ENCODE measurements at regions not wholly inside any gene's neighbourhood (a gene's known extent, or its start where the extent isn't known, plus 50 kb on each side); places are given as distances from the start of the nearest gene placed in this dataset.

DNA sequence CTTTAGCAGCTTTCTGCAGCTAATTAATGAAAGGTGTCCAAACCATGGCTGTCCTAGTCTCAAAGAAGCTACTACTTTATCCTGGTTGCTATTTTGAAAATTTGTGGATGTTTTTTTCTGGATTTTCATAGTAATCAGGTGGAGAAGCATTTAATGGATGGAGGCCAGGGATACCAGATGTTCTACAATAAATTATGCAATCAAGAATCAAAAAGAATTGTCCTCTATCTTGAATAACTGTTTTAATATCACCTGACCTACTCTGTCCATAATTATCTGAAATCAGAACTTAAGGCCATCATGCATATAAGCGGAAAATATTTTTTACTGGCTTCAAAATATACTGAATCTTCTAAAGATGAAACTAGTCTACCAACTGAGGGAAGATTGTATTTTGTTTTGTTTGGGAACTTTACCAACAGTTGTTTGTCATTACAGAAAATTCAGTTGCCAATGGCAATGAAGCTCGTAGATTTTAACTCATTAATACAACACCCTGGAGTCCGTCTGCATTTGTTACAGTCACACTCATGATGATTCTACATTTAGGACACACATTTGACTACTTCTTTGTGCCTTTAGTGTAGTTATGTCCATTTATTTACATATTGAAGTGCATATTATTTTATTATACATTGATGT, 762.3 kb upstream of the GRM7 start:
- Mint-ChIP-seq H3K36me3 (no peaks in the 10 kb centered on the region), H3K9me3 (peaks cover 2 to 17% (median 5%) of the 10 kb centered on the region in 5 donors), H3K27me3 (no peaks in the 10 kb centered on the region), H3K4me1 (no peaks in the 10 kb centered on the region), H3K27ac (no peak overlapping the region), H3K4me3 (no peak overlapping the region)
- Histone ChIP-seq H3K27me3 (ENCODE audit: insufficient read depth, low read length, poor library complexity, severe bottlenecking) (no peaks in the 10 kb centered on the region), H3K36me3 (ENCODE audit: insufficient read depth, low read length) (no peaks in the 10 kb centered on the region), H3K4me1 (ENCODE audit: insufficient read depth, low read length) (no peaks in the 10 kb centered on the region), H3K9me3 (ENCODE audit: low read length) (no peaks in the 10 kb centered on the region), H3K4me3 (ENCODE audit: low read length) (no peak overlapping the region), H3K27ac (ENCODE audit: low read depth, low read length) (no peak overlapping the region)
- DNase-seq: no peak
- ChIA-PET POLR2A (no interaction called here), CTCF (no interaction called here)

- peaks cover 2 to 22% (median 7%) of the 10 kb centered on the region in 5 donors for H3K9me3 Mint-ChIP-seq
- DNase-seq: no peak
- CTCF ChIA-PET: no interaction called here
- Histone ChIP-seq H3K9me3 (ENCODE audit: low read length) (no peaks in the 10 kb centered on the region), H3K36me3 (ENCODE audit: insufficient read depth, low read length) (no peaks in the 10 kb centered on the region), H3K4me1 (ENCODE audit: insufficient read depth, low read length) (no peaks in the 10 kb centered on the region), H3K27ac (ENCODE audit: low read depth, low read length) (no peak overlapping the region), H3K4me3 (ENCODE audit: low read length) (no peak overlapping the region), H3K27me3 (ENCODE audit: insufficient read depth, low read length, poor library complexity, severe bottlenecking) (no peaks in the 10 kb centered on the region)
- no peaks in the 10 kb centered on the region for H3K27me3 Mint-ChIP-seq
- POLR2A ChIA-PET: no interaction called here
- H3K4me3 Mint-ChIP-seq: no peak overlapping the region
- H3K27ac Mint-ChIP-seq: no peak overlapping the region
- no peaks in the 10 kb centered on the region for H3K36me3 Mint-ChIP-seq
- no peaks in the 10 kb centered on the region for H3K4me1 Mint-ChIP-seq
These were observed 761.3 kb upstream of the GRM7 start for GRCh38 chr3:6099458-6100075.

GRCh38 chr3:6105187-6105586, 755.7 kb upstream of the GRM7 start:
- H3K4me3 Mint-ChIP-seq: no peak overlapping the region
- no peaks in the 10 kb centered on the region for H3K4me1 ChIP-seq (ENCODE audit: insufficient read depth, low read length)
- ChIA-PET CTCF (no interaction called here), POLR2A (no interaction called here)
- H3K9me3 ChIP-seq (ENCODE audit: low read length): no peaks in the 10 kb centered on the region
- no peak overlapping the region for H3K4me3 ChIP-seq (ENCODE audit: low read length)
- no peak overlapping the region for H3K27ac Mint-ChIP-seq
- no peak for DNase-seq
- no peaks in the 10 kb centered on the region for H3K36me3 Mint-ChIP-seq
- no peaks in the 10 kb centered on the region for H3K27me3 ChIP-seq (ENCODE audit: insufficient read depth, low read length, poor library complexity, severe bottlenecking)
- H3K27ac ChIP-seq (ENCODE audit: low read depth, low read length): no peak overlapping the region
- peaks cover 3 to 39% (median 11%) of the 10 kb centered on the region in 5 donors for H3K9me3 Mint-ChIP-seq
- H3K4me1 Mint-ChIP-seq: no peaks in the 10 kb centered on the region
- no peaks in the 10 kb centered on the region for H3K27me3 Mint-ChIP-seq
- no peaks in the 10 kb centered on the region for H3K36me3 ChIP-seq (ENCODE audit: insufficient read depth, low read length)

- Mint-ChIP-seq H3K9me3 (peaks cover 4 to 19% (median 9%) of the 10 kb centered on the region in 5 donors), H3K4me3 (no peak overlapping the region), H3K36me3 (no peaks in the 10 kb centered on the region), H3K4me1 (no peaks in the 10 kb centered on the region), H3K27ac (no peak overlapping the region), H3K27me3 (no peaks in the 10 kb centered on the region)
- Histone ChIP-seq H3K9me3 (ENCODE audit: low read length) (no peaks in the 10 kb centered on the region), H3K4me1 (ENCODE audit: insufficient read depth, low read length) (no peaks in the 10 kb centered on the region), H3K4me3 (ENCODE audit: low read length) (no peak overlapping the region), H3K27ac (ENCODE audit: low read depth, low read length) (no peak overlapping the region), H3K27me3 (ENCODE audit: insufficient read depth, low read length, poor library complexity, severe bottlenecking) (no peaks in the 10 kb centered on the region), H3K36me3 (ENCODE audit: insufficient read depth, low read length) (no peaks in the 10 kb centered on the region)
- no peak for DNase-seq
- POLR2A ChIA-PET: no interaction called here
- CTCF ChIA-PET: no interaction called here
These were observed 752.0 kb upstream of the GRM7 start for GRCh38 chr3:6108957-6109356.

- no peak for DNase-seq
- H3K4me1 ChIP-seq (ENCODE audit: insufficient read depth, low read length): no peaks in the 10 kb centered on the region
- Mint-ChIP-seq H3K27me3 (no peaks in the 10 kb centered on the region), H3K4me1 (no peaks in the 10 kb centered on the region), H3K27ac (no peak overlapping the region), H3K36me3 (no peaks in the 10 kb centered on the region), H3K4me3 (no peak overlapping the region), H3K9me3 (peaks cover 2 to 14% (median 4%) of the 10 kb centered on the region in 5 donors)
- ChIA-PET CTCF (no interaction called here), POLR2A (no interaction called here)
- no peak overlapping the region for H3K27ac ChIP-seq (ENCODE audit: low read depth, low read length)
- no peaks in the 10 kb centered on the region for H3K36me3 ChIP-seq (ENCODE audit: insufficient read depth, low read length)
- no peaks in the 10 kb centered on the region for H3K9me3 ChIP-seq (ENCODE audit: low read length)
- no peaks in the 10 kb centered on the region for H3K27me3 ChIP-seq (ENCODE audit: insufficient read depth, low read length, poor library complexity, severe bottlenecking)
- H3K4me3 ChIP-seq (ENCODE audit: low read length): no peak overlapping the region
These were observed 750.5 kb upstream of the GRM7 start for GRCh38 chr3:6110451-6110850.

- Mint-ChIP-seq H3K36me3 (no peaks in the 10 kb centered on the region), H3K27ac (no peak overlapping the region), H3K9me3 (peaks cover under 1 to 12% (median 2%) of the 10 kb centered on the region in 5 donors), H3K4me1 (no peaks in the 10 kb centered on the region), H3K4me3 (no peak overlapping the region), H3K27me3 (no peaks in the 10 kb centered on the region)
- ChIA-PET CTCF (no interaction called here), POLR2A (no interaction called here)
- Histone ChIP-seq H3K27ac (ENCODE audit: low read depth, low read length) (no peak overlapping the region), H3K36me3 (ENCODE audit: insufficient read depth, low read length) (no peaks in the 10 kb centered on the region), H3K4me1 (ENCODE audit: insufficient read depth, low read length) (no peaks in the 10 kb centered on the region), H3K27me3 (ENCODE audit: insufficient read depth, low read length, poor library complexity, severe bottlenecking) (no peaks in the 10 kb centered on the region), H3K9me3 (ENCODE audit: low read length) (no peaks in the 10 kb centered on the region), H3K4me3 (ENCODE audit: low read length) (no peak overlapping the region)
- DNase-seq: no peak
These were observed 748.4 kb upstream of the GRM7 start for GRCh38 chr3:6112546-6112945.

GRCh38 chr3:6113338-6113737, 747.6 kb upstream of the GRM7 start:
- no peak overlapping the region for H3K4me3 Mint-ChIP-seq
- H3K36me3 Mint-ChIP-seq: no peaks in the 10 kb centered on the region
- no peak for DNase-seq
- ChIA-PET CTCF (no interaction called here), POLR2A (no interaction called here)
- no peak overlapping the region for H3K4me3 ChIP-seq (ENCODE audit: low read length)
- H3K9me3 ChIP-seq (ENCODE audit: low read length): no peaks in the 10 kb centered on the region
- no peaks in the 10 kb centered on the region for H3K27me3 ChIP-seq (ENCODE audit: insufficient read depth, low read length, poor library complexity, severe bottlenecking)
- H3K27me3 Mint-ChIP-seq: no peaks in the 10 kb centered on the region
- no peaks in the 10 kb centered on the region for H3K4me1 ChIP-seq (ENCODE audit: insufficient read depth, low read length)
- peaks cover 2 to 10% (median 2%) of the 10 kb centered on the region in 5 donors for H3K9me3 Mint-ChIP-seq
- H3K36me3 ChIP-seq (ENCODE audit: insufficient read depth, low read length): no peaks in the 10 kb centered on the region
- H3K4me1 Mint-ChIP-seq: no peaks in the 10 kb centered on the region
- H3K27ac ChIP-seq (ENCODE audit: low read depth, low read length): no peak overlapping the region
- no peak overlapping the region for H3K27ac Mint-ChIP-seq

DNA sequence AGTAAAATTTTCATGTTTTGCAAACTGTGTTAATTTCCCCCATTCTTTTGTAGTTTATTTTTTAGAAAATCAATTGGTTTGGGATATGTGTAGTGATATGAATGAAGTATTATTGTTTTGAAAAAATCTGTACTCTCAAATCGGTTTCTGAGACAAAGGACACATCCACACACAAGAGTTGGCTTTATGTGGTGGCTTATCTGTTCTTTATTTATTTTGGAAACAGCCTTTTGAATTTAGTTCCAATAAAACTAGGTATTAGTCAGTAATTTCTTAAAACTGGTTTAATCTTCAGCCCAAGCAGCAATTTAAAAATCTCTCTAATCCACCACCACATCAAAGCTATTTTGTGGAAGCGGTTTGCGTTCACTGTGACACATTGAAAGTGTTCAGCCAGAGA, 741.5 kb upstream of the GRM7 start:
- H3K9me3 Mint-ChIP-seq: peaks cover 0 to 15% (median 3%) of the 10 kb centered on the region in 5 donors
- POLR2A ChIA-PET: no interaction called here
- no peak overlapping the region for H3K4me3 Mint-ChIP-seq

More for the DNA sequence above, 741.5 kb upstream of the GRM7 start:
- DNase-seq: no peak
- H3K36me3 Mint-ChIP-seq: no peaks in the 10 kb centered on the region
- Histone ChIP-seq H3K27ac (ENCODE audit: low read depth, low read length) (no peak overlapping the region), H3K27me3 (ENCODE audit: insufficient read depth, low read length, poor library complexity, severe bottlenecking) (no peaks in the 10 kb centered on the region), H3K36me3 (ENCODE audit: insufficient read depth, low read length) (no peaks in the 10 kb centered on the region), H3K4me1 (ENCODE audit: insufficient read depth, low read length) (no peaks in the 10 kb centered on the region), H3K9me3 (ENCODE audit: low read length) (no peaks in the 10 kb centered on the region), H3K4me3 (ENCODE audit: low read length) (no peak overlapping the region)
- H3K27ac Mint-ChIP-seq: no peak overlapping the region
- no peaks in the 10 kb centered on the region for H3K27me3 Mint-ChIP-seq
- no peaks in the 10 kb centered on the region for H3K4me1 Mint-ChIP-seq
- CTCF ChIA-PET: no interaction called here
